NCI-H1092 (cell line): ENCODE measurements at regions not wholly inside any gene's neighbourhood (a gene's known extent, or its start where the extent isn't known, plus 50 kb on each side); places are given as distances from the start of the nearest gene placed in this dataset.

Experiments used
- DNase-seq: peaks from one replicate; lab custom pipeline; 2025; lab: John Stamatoyannopoulos, UW

GRCh38 chr5:164383662-164384061 lies 878.2 kb downstream of the MAT2B start:
- no peak for DNase-seq

- DNase-seq: no peak
These were observed 887.1 kb downstream of the MAT2B start for GRCh38 chr5:164392531-164392930.

GRCh38 chr5:164394686-164395194 lies 889.3 kb downstream of the MAT2B start:
- DNase-seq: no peak

- DNase-seq: no peak
These were observed 907.1 kb downstream of the MAT2B start for GRCh38 chr5:164412531-164412930.

- no peak for DNase-seq
These were observed 914.7 kb downstream of the MAT2B start for GRCh38 chr5:164420161-164420560.

- DNase-seq: no peak
These were observed 917.0 kb downstream of the MAT2B start for GRCh38 chr5:164422400-164422799.

GRCh38 chr5:164431634-164432304 lies 926.4 kb downstream of the MAT2B start:
- no peak for DNase-seq

- no peak for DNase-seq
These were observed 927.9 kb downstream of the MAT2B start for GRCh38 chr5:164433106-164433870.

GRCh38 chr5:164435576-164435975 lies 930.2 kb downstream of the MAT2B start:
- no peak for DNase-seq

GRCh38 chr5:164439799-164440198 lies 934.4 kb downstream of the MAT2B start:
- DNase-seq: no peak

GRCh38 chr5:164449460-164449859 lies 944.0 kb downstream of the MAT2B start:
- no peak for DNase-seq

- DNase-seq: no peak
These were observed 960.6 kb downstream of the MAT2B start for GRCh38 chr5:164466033-164466432.

- no peak for DNase-seq
These were observed 964.9 kb downstream of the MAT2B start for GRCh38 chr5:164470312-164470711.

- no peak for DNase-seq
These were observed 966.7 kb downstream of the MAT2B start for GRCh38 chr5:164472165-164472564.

GRCh38 chr5:164475339-164475977 lies 970.0 kb downstream of the MAT2B start:
- DNase-seq: no peak

GRCh38 chr5:164481270-164481669 lies 975.9 kb downstream of the MAT2B start:
- DNase-seq: no peak

GRCh38 chr5:164482351-164482750 lies 976.9 kb downstream of the MAT2B start:
- no peak for DNase-seq

GRCh38 chr5:164484948-164485347 lies 979.5 kb downstream of the MAT2B start:
- DNase-seq: no peak

- DNase-seq: no peak
These were observed 982.5 kb downstream of the MAT2B start for GRCh38 chr5:164487939-164488338.

- DNase-seq: no peak
These were observed 992.1 kb downstream of the MAT2B start for GRCh38 chr5:164497311-164498064.

- DNase-seq: no peak
These were observed 993.0 kb downstream of the MAT2B start for GRCh38 chr5:164498438-164498837.

GRCh38 chr5:164500856-164501255 lies 995.4 kb downstream of the MAT2B start:
- no peak for DNase-seq
